Mesenchymal stem cell (in vitro differentiated cells and primary cell): ENCODE measurements at regions not wholly inside any gene's neighbourhood (a gene's known extent, or its start where the extent isn't known, plus 50 kb on each side); places are given as distances from the start of the nearest gene placed in this dataset.

Experiments
- DNase-seq: peaks from one replicate; pipeline ENCODE4 v3.0.0-alpha.2; 2013
- H2AFZ ChIP-seq: one replicate; pipeline ENCODE4 v1.6.1; 2013; ENCODE audit warnings: low read depth, mild to moderate bottlenecking, control low read depth, inconsistent platforms, low read length, moderate library complexity
- H2AK5ac ChIP-seq: 2 replicates; pipeline ENCODE4 v1.6.1; 2013; ENCODE audit warnings: low read length, moderate library complexity, mild to moderate bottlenecking, inconsistent platforms; ENCODE audit not compliant: severe bottlenecking
- H2BK120ac ChIP-seq: one replicate; pipeline ENCODE4 v1.6.1; 2013; ENCODE audit warnings: low read depth, mild to moderate bottlenecking, inconsistent platforms, low read length, moderate library complexity
- H2BK12ac ChIP-seq, 2 experiments: one replicate each; pipeline ENCODE4 v1.6.1; 2013; ENCODE audit warnings: inconsistent platforms in 2 of 2, low read length in 2 of 2, mild to moderate bottlenecking in 2 of 2, moderate library complexity in 2 of 2, control low read depth in 1 of 2
- H2BK15ac ChIP-seq: one replicate; pipeline ENCODE4 v1.6.1; 2013; ENCODE audit warnings: mild to moderate bottlenecking, low read depth, inconsistent platforms; ENCODE audit not compliant: poor library complexity, severe bottlenecking
- H2BK5ac ChIP-seq: 2 replicates; pipeline ENCODE4 v1.6.1; 2013; ENCODE audit warnings: low read depth, mild to moderate bottlenecking, low read length, control low read depth, inconsistent platforms; ENCODE audit not compliant: poor library complexity, severe bottlenecking
- H3K14ac ChIP-seq, 2 experiments: one replicate each; pipeline ENCODE4 v1.6.1; 2013; ENCODE audit warnings: inconsistent platforms in 2 of 2, low read length in 2 of 2, control low read depth in 1 of 2, mild to moderate bottlenecking in 1 of 2, moderate library complexity in 1 of 2
- H3K18ac ChIP-seq, 2 experiments: one replicate each; pipeline ENCODE4 v1.6.1; 2013; ENCODE audit warnings: inconsistent platforms in 2 of 2, low read length in 2 of 2, control low read depth in 1 of 2, low read depth in 1 of 2, mild to moderate bottlenecking in 1 of 2
- H3K23ac ChIP-seq, 2 experiments: one replicate each; pipeline ENCODE4 v1.6.1; 2013; ENCODE audit warnings: inconsistent platforms in 2 of 2, low read length in 2 of 2, mild to moderate bottlenecking in 2 of 2, moderate library complexity in 2 of 2, control low read depth in 1 of 2
- H3K27ac ChIP-seq: 2 replicates; pipeline ENCODE4 v1.5.1; 2013; ENCODE audit warnings: mild to moderate bottlenecking, moderate library complexity, low read length, control low read depth, inconsistent platforms; ENCODE audit not compliant: poor library complexity, severe bottlenecking
- H3K27me3 ChIP-seq, 2 experiments: 2 replicates each; pipeline versions ENCODE4 v1.6.1 to v1.7.0; 2013; ENCODE audit warnings: low read length in 2 of 2, mild to moderate bottlenecking in 2 of 2, moderate library complexity in 2 of 2, control low read depth in 1 of 2, inconsistent platforms in 1 of 2; ENCODE audit not compliant: control insufficient read depth in 1 of 2, insufficient read depth in 1 of 2
- H3K36me3 ChIP-seq, 2 experiments: 2 replicates each; pipeline versions ENCODE4 v1.6.1 to v1.7.0; 2013; ENCODE audit warnings: low read length in 2 of 2, control low read depth in 1 of 2, inconsistent platforms in 1 of 2, low read depth in 1 of 2, mild to moderate bottlenecking in 1 of 2; ENCODE audit not compliant: insufficient read depth in 2 of 2, control insufficient read depth in 1 of 2
- H3K4ac ChIP-seq, 2 experiments: one replicate each; pipeline ENCODE4 v1.6.1; 2013; ENCODE audit warnings: inconsistent platforms in 2 of 2, low read length in 2 of 2, mild to moderate bottlenecking in 2 of 2, moderate library complexity in 2 of 2, control low read depth in 1 of 2, low read depth in 1 of 2
- H3K4me1 ChIP-seq: 2 replicates; pipeline ENCODE4 v1.6.1; 2013; ENCODE audit warnings: low read depth, low read length, control low read depth; ENCODE audit not compliant: control insufficient read depth, insufficient read depth
- H3K4me2 ChIP-seq: 2 replicates; pipeline ENCODE4 v1.6.1; 2013; ENCODE audit warnings: low read length, mild to moderate bottlenecking, inconsistent platforms; ENCODE audit not compliant: poor library complexity, severe bottlenecking
- H3K4me3 ChIP-seq, 2 experiments: 2 replicates each; pipeline versions ENCODE4 v1.5.1 to v1.7.0; 2013; ENCODE audit warnings: low read length in 2 of 2, mild to moderate bottlenecking in 2 of 2, control low read depth in 1 of 2, low read depth in 1 of 2; ENCODE audit not compliant: insufficient read depth in 1 of 2
- H3K79me1 ChIP-seq: replicated peaks from 2 replicates; pipeline ENCODE4 v1.6.1; 2013; ENCODE audit warnings: mild to moderate bottlenecking, control low read depth, low read length, inconsistent platforms; ENCODE audit not compliant: poor library complexity, severe bottlenecking
- H3K9ac ChIP-seq: 2 replicates; pipeline ENCODE4 v1.7.0; 2013; ENCODE audit warnings: mild to moderate bottlenecking, low read length, moderate library complexity
- H3K9me3 ChIP-seq: 2 replicates; pipeline ENCODE4 v1.7.0; 2013; ENCODE audit warnings: mild to moderate bottlenecking, low read length; ENCODE audit not compliant: control insufficient read depth
- H4K8ac ChIP-seq: one replicate; pipeline ENCODE4 v1.6.1; 2013; ENCODE audit warnings: inconsistent platforms, mild to moderate bottlenecking, low read length, moderate library complexity
- H4K91ac ChIP-seq: one replicate; pipeline ENCODE4 v1.6.1; 2013; ENCODE audit warnings: mild to moderate bottlenecking, low read length, inconsistent platforms
- WGBS: methylation state at CpG from one replicate; pipeline ENCODE4 v1.1.7; 2013; ENCODE audit warnings: mixed read lengths; 5-methylcytosine and 5-hydroxymethylcytosine counted together

- H2AK5ac ChIP-seq = no peak overlapping the region
- no peak overlapping the region for H4K8ac ChIP-seq
- H3K4ac ChIP-seq = no peak overlapping the region
- no peak overlapping the region for H3K14ac ChIP-seq
- no peaks in the 10 kb centered on the region for H3K79me1 ChIP-seq
- H3K4me1 ChIP-seq = no peaks in the 10 kb centered on the region
- no peak overlapping the region for H3K18ac ChIP-seq
- no peak for DNase-seq
- no peak overlapping the region for H2BK12ac ChIP-seq
- no peak overlapping the region for H2BK120ac ChIP-seq
- H2BK5ac ChIP-seq = no peak overlapping the region
- H3K4me2 ChIP-seq = no peak overlapping the region
- no peaks in the 10 kb centered on the region for H3K27me3 ChIP-seq
- H2AFZ ChIP-seq = no peak overlapping the region
- no peak overlapping the region for H3K23ac ChIP-seq
- no peak overlapping the region for H4K91ac ChIP-seq
- H3K9ac ChIP-seq = no peak overlapping the region
- H3K27ac ChIP-seq = no peak overlapping the region
- no peaks in the 10 kb centered on the region for H3K9me3 ChIP-seq
- no peaks in the 10 kb centered on the region for H3K36me3 ChIP-seq
- H3K4me3 ChIP-seq = no peak overlapping the region
- H2BK15ac ChIP-seq = no peak overlapping the region
These were observed 512.9 kb downstream of the FAT4 start for GRCh38 chr4:125827696-125828052.

GRCh38 chr4:125828346-125828745, 513.6 kb downstream of the FAT4 start:
- no peak overlapping the region for H2BK5ac ChIP-seq
- no peak overlapping the region for H2AFZ ChIP-seq

GRCh38 chr4:125832161-125832560, 517.4 kb downstream of the FAT4 start:
- no peak overlapping the region for H2BK120ac ChIP-seq
- H3K18ac ChIP-seq = no peak overlapping the region
- no peak overlapping the region for H2BK15ac ChIP-seq
- H3K14ac ChIP-seq = no peak overlapping the region
- no peaks in the 10 kb centered on the region for H3K79me1 ChIP-seq
- H3K4me1 ChIP-seq = no peaks in the 10 kb centered on the region
- H3K9ac ChIP-seq = no peak overlapping the region
- no peak overlapping the region for H4K8ac ChIP-seq
- no peak overlapping the region for H3K27ac ChIP-seq
- no peak overlapping the region for H3K4me2 ChIP-seq
- H2BK5ac ChIP-seq = no peak overlapping the region
- no peak overlapping the region for H3K4me3 ChIP-seq
- H3K36me3 ChIP-seq = no peaks in the 10 kb centered on the region
- H2AFZ ChIP-seq = no peak overlapping the region
- no peak overlapping the region for H4K91ac ChIP-seq
- H3K4ac ChIP-seq = no peak overlapping the region
- H2BK12ac ChIP-seq = no peak overlapping the region
- DNase-seq = no peak
- no peaks in the 10 kb centered on the region for H3K27me3 ChIP-seq
- H2AK5ac ChIP-seq = no peak overlapping the region
- H3K23ac ChIP-seq = no peak overlapping the region
- 100% methylated on average over 2 of the region's 3 CpGs for WGBS
- H3K9me3 ChIP-seq = no peaks in the 10 kb centered on the region

More at GRCh38 chr4:125828346-125828745, 513.6 kb downstream of the FAT4 start:
- no peak overlapping the region for H3K9ac ChIP-seq
- H3K4me1 ChIP-seq = no peaks in the 10 kb centered on the region
- no peak overlapping the region for H4K8ac ChIP-seq
- H3K18ac ChIP-seq = no peak overlapping the region
- H3K4me3 ChIP-seq = no peak overlapping the region
- no peak overlapping the region for H3K4ac ChIP-seq
- H2BK12ac ChIP-seq = no peak overlapping the region
- no peak overlapping the region for H2BK15ac ChIP-seq
- no peak overlapping the region for H2AK5ac ChIP-seq
- H4K91ac ChIP-seq = no peak overlapping the region
- no peaks in the 10 kb centered on the region for H3K36me3 ChIP-seq
- no peak overlapping the region for H3K23ac ChIP-seq
- no peak overlapping the region for H3K14ac ChIP-seq
- H3K4me2 ChIP-seq = no peak overlapping the region
- DNase-seq = no peak
- H3K79me1 ChIP-seq = no peaks in the 10 kb centered on the region
- 54% methylated on average over 2 of the region's 2 CpGs for WGBS
- H3K27me3 ChIP-seq = no peaks in the 10 kb centered on the region
- H3K9me3 ChIP-seq = no peaks in the 10 kb centered on the region
- no peak overlapping the region for H2BK120ac ChIP-seq
- H3K27ac ChIP-seq = no peak overlapping the region

GRCh38 chr4:125836597-125837195, 521.9 kb downstream of the FAT4 start:
- H3K4ac ChIP-seq = no peak overlapping the region
- H3K9me3 ChIP-seq = no peaks in the 10 kb centered on the region
- H3K9ac ChIP-seq = no peak overlapping the region
- DNase-seq = peak; percentile 38
- H3K4me3 ChIP-seq = no peak overlapping the region
- no peak overlapping the region for H3K14ac ChIP-seq
- H3K4me2 ChIP-seq = no peak overlapping the region
- no peak overlapping the region for H4K8ac ChIP-seq
- no peak overlapping the region for H2AFZ ChIP-seq
- peak overlapping the region in 1 of 2 experiments; percentile 48 for H3K18ac ChIP-seq
- no peaks in the 10 kb centered on the region for H3K4me1 ChIP-seq
- no peaks in the 10 kb centered on the region for H3K79me1 ChIP-seq
- H3K23ac ChIP-seq = no peak overlapping the region
- no peak overlapping the region for H2BK12ac ChIP-seq
- H2AK5ac ChIP-seq = no peak overlapping the region
- no peak overlapping the region for H2BK120ac ChIP-seq
- no peaks in the 10 kb centered on the region for H3K27me3 ChIP-seq
- no peak overlapping the region for H2BK15ac ChIP-seq
- H3K27ac ChIP-seq = no peak overlapping the region
- H2BK5ac ChIP-seq = no peak overlapping the region
- no peak overlapping the region for H4K91ac ChIP-seq
- no peaks in the 10 kb centered on the region for H3K36me3 ChIP-seq
- WGBS = 100% methylated on average over 2 of the region's 4 CpGs
